SK-N-SH (cell line): ENCODE measurements at regions not wholly inside any gene's neighbourhood (a gene's known extent, or its start where the extent isn't known, plus 50 kb on each side); places are given as distances from the start of the nearest gene placed in this dataset.

Experiments used
- CTCF ChIA-PET: fragments of 300-600, 350-600 bp; formaldehyde crosslinking; extraction: SDS; loops from one replicate; lab custom pipeline; 2021; lab: Yijun Ruan, JAX
- POLR2A ChIA-PET: fragments of 350-600 bp; sonication (Branson Sonifier 250); formaldehyde crosslinking; extraction: SDS; loops from one replicate; lab custom pipeline; 2020; ENCODE audit warnings: antibody characterized with exemption, inconsistent platforms; lab: Yijun Ruan, JAX
- DNase-seq: peaks from one replicate; pipeline ENCODE4 v3.0.0; 2012
- H2AFZ ChIP-seq: fragments of 200-600 bp; sonication (generic); 2 replicates; pipeline ENCODE4 v1.8.1; 2016; ENCODE audit warnings: antibody characterized with exemption, mild to moderate bottlenecking, low read depth
- H3F3A ChIP-seq: fragments of 200-600 bp; sonication (generic); replicated peaks from 2 replicates; pipeline ENCODE3; 2016; ENCODE audit warnings: antibody characterized with exemption, mild to moderate bottlenecking; ENCODE audit not compliant: insufficient read depth
- H3K27ac ChIP-seq, 2 experiments: fragments of 200-500 bp in 1 of 2; fragments of 200-600 bp in 1 of 2; sonication (Bioruptor generic) in 1 of 2; sonication (generic), shearing (Covaris generic) in 1 of 2; 2 replicates each; pipeline versions ENCODE4 v1.5.1 to v1.6.1; 2014 to 2016; ENCODE audit warnings: low read depth in 2 of 2, inconsistent platforms in 1 of 2, low read length in 1 of 2, mild to moderate bottlenecking in 1 of 2, mixed read lengths in 1 of 2
- H3K27me3 ChIP-seq: fragments of 200-600 bp; sonication (generic), shearing (Covaris generic); 2 replicates; pipeline ENCODE4 v1.6.1; 2016; ENCODE audit warnings: mixed run types; ENCODE audit not compliant: insufficient read depth
- H3K36me3 ChIP-seq, 2 experiments: fragments of 200-500 bp in 1 of 2; fragments of 200-600 bp in 1 of 2; sonication (Bioruptor generic) in 1 of 2; sonication (generic) in 1 of 2; replicated peaks in 1 of 2; 2 replicates each; pipeline versions ENCODE3 to v1.5.1; 2014 to 2016; ENCODE audit warnings: low read length in 1 of 2, mild to moderate bottlenecking in 1 of 2; ENCODE audit not compliant: insufficient read depth in 2 of 2, control insufficient read depth in 1 of 2
- H3K4me1 ChIP-seq, 2 experiments: fragments of 200-500 bp in 1 of 2; fragments of 200-600 bp in 1 of 2; sonication (Bioruptor generic) in 1 of 2; sonication (generic), shearing (Covaris generic) in 1 of 2; 2 replicates each; pipeline versions ENCODE4 v1.5.1 to v1.6.1; 2014 to 2016; ENCODE audit warnings: low read depth in 1 of 2, low read length in 1 of 2, mixed run types in 1 of 2; ENCODE audit not compliant: insufficient read depth in 2 of 2, control insufficient read depth in 1 of 2
- H3K4me2 ChIP-seq: fragments of 200-600 bp; sonication (generic), shearing (Covaris generic); 2 replicates; pipeline ENCODE4 v1.6.1; 2017; ENCODE audit warnings: mixed run types
- H3K4me3 ChIP-seq, 2 experiments: fragments of 200-500 bp in 1 of 2; fragments of 200-600 bp in 1 of 2; sonication (Bioruptor generic) in 1 of 2; sonication (generic), shearing (Covaris generic) in 1 of 2; 2 replicates each; pipeline versions ENCODE4 v1.5.1 to v1.8.1; 2014 to 2016; ENCODE audit warnings: low read depth in 2 of 2, inconsistent platforms in 1 of 2, low read length in 1 of 2, mild to moderate bottlenecking in 1 of 2, mixed read lengths in 1 of 2, moderate library complexity in 1 of 2
- H3K79me2 ChIP-seq: fragments of 200-600 bp; sonication (generic); 2 replicates; pipeline ENCODE4 v1.8.1; 2017; ENCODE audit warnings: mild to moderate bottlenecking; ENCODE audit not compliant: insufficient read depth
- H3K9ac ChIP-seq: fragments of 200-600 bp; sonication (generic); 2 replicates; pipeline ENCODE4 v1.6.1; 2017; ENCODE audit warnings: mixed run types
- H3K9me2 ChIP-seq: fragments of 200-600 bp; sonication (generic); 2 replicates; pipeline ENCODE4 v1.6.1; 2017; ENCODE audit warnings: mixed run types
- H3K9me3 ChIP-seq: fragments of 200-600 bp; sonication (generic); 2 replicates; pipeline ENCODE4 v1.6.1; 2017; ENCODE audit warnings: mixed run types, mild to moderate bottlenecking, moderate library complexity
- H4K20me1 ChIP-seq: fragments of 200-600 bp; sonication (generic); 2 replicates; pipeline ENCODE4 v1.6.1; 2017; ENCODE audit warnings: mild to moderate bottlenecking, mixed run types; ENCODE audit not compliant: insufficient read depth
- CHD2 ChIP-seq: fragments of 150-350 bp; IDR thresholded peaks from 2 replicates; pipeline ENCODE4 v1.6.1; 2018; ENCODE audit warnings: low read length; ENCODE audit not compliant: partially characterized antibody
- ELF1 ChIP-seq: IDR thresholded peaks from 2 replicates; pipeline ENCODE4 v1.4.0; 2012
- EP300 ChIP-seq, 2 experiments: IDR thresholded peaks; 2 replicates each; pipeline versions ENCODE4 v1.4.0 to v1.6.1; 2012; ENCODE audit warnings: borderline replicate concordance in 1 of 2, low read depth in 1 of 2, low read length in 1 of 2
- EZH2phosphoT487 ChIP-seq: fragments of 200-600 bp; sonication (generic); IDR thresholded peaks from 2 replicates; pipeline ENCODE4 v1.6.1; 2017; ENCODE audit warnings: low read depth, mixed run types, mild to moderate bottlenecking, antibody characterized with exemption, moderate library complexity, borderline replicate concordance
- FOXJ3 ChIP-seq: sonication (generic); formaldehyde crosslinking; IDR thresholded peaks from 2 replicates; pipeline ENCODE4 v1.5.1; 2020; ENCODE audit warnings: mild to moderate bottlenecking, missing genetic modification reagents
- FOXM1 ChIP-seq: IDR thresholded peaks from 2 replicates; pipeline ENCODE4 v1.4.0; 2012; ENCODE audit warnings: low read depth, mild to moderate bottlenecking
- GABPA ChIP-seq: IDR thresholded peaks from 2 replicates; pipeline ENCODE4 v1.4.0; 2012; ENCODE audit warnings: low read depth, mild to moderate bottlenecking
- GATA2 ChIP-seq: sonication (generic); formaldehyde crosslinking; IDR thresholded peaks from 2 replicates; pipeline ENCODE4 v1.5.0; 2020; ENCODE audit warnings: mild to moderate bottlenecking, missing genetic modification reagents
- MEF2A ChIP-seq: IDR thresholded peaks from 2 replicates; pipeline ENCODE4 v1.4.0; 2012; ENCODE audit warnings: low read depth, borderline replicate concordance
- NFIC ChIP-seq: IDR thresholded peaks from 2 replicates; pipeline ENCODE4 v1.4.0; 2012; ENCODE audit warnings: borderline replicate concordance
- NRF1 ChIP-seq: IDR thresholded peaks from 2 replicates; pipeline ENCODE4 v1.6.1; 2012; ENCODE audit warnings: low read depth, mild to moderate bottlenecking, low read length
- POLR2AphosphoS5 ChIP-seq: IDR thresholded peaks from 2 replicates; pipeline ENCODE4 v1.6.1; 2012; ENCODE audit warnings: low read depth, low read length
- RCOR1 ChIP-seq: fragments of 150-350 bp; IDR thresholded peaks from 2 replicates; pipeline ENCODE4 v1.6.1; 2017; ENCODE audit warnings: antibody characterized with exemption, low read length
- SIN3A ChIP-seq: IDR thresholded peaks from 2 replicates; pipeline ENCODE4 v1.6.1; 2012; ENCODE audit warnings: low read depth, mild to moderate bottlenecking, low read length, moderate library complexity, borderline replicate concordance
- TAF1 ChIP-seq: IDR thresholded peaks from 2 replicates; pipeline ENCODE4 v1.6.1; 2012; ENCODE audit warnings: low read depth, mild to moderate bottlenecking, low read length, moderate library complexity, borderline replicate concordance
- YY1 ChIP-seq: IDR thresholded peaks from 2 replicates; pipeline ENCODE4 v1.4.0; 2012; ENCODE audit warnings: low read depth, mild to moderate bottlenecking
- WGBS: methylation state at CpG from one replicate; pipeline ENCODE4 v1.1.6; 2017; ENCODE audit warnings: low lambda C conversion rate; 5-methylcytosine and 5-hydroxymethylcytosine counted together
- TF ChIP-seq, protein P1 (sequence below): fragments of 200-600 bp; sonication (generic); IDR thresholded peaks from 2 replicates; pipeline ENCODE4 v1.6.1; 2017; ENCODE audit warnings: antibody characterized with exemption, mild to moderate bottlenecking, moderate library complexity
- TF ChIP-seq, protein P2 (sequence below): IDR thresholded peaks from 2 replicates; pipeline ENCODE4 v1.4.0; 2012; ENCODE audit warnings: low read depth, borderline replicate concordance
- TF ChIP-seq, protein P3 (sequence below): fragments of 150-350 bp; IDR thresholded peaks from 2 replicates; pipeline ENCODE4 v1.6.1; 2017; ENCODE audit warnings: antibody characterized with exemption, low read length, low read depth, borderline replicate concordance
- TF ChIP-seq, protein P4 (sequence below): IDR thresholded peaks from 2 replicates; pipeline ENCODE4 v1.6.1; 2012; ENCODE audit warnings: mild to moderate bottlenecking, low read depth, low read length, moderate library complexity

DNA sequence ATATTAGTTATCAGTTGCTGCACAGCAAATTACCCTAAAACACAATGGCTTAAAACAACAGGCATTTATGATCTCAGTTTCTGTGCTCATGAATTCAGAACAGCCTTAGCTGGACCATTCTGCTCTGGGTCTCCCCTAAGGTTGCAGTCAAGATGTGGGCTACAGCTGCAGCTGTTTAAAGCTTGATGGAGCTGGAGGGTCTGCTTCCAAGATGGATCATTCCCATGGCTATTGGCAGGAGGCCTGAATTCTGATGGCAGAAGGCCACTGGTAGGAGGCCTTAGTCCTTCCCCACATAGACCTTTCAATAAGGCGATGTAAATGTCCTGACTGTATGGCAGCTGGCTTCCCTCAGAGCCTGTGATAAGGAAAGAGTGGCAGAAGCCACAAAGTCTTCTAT, 118.6 kb upstream of the SERPINE2 start:
- CTCF ChIA-PET = no interaction called here
- Histone ChIP-seq H3K4me2 (no peak overlapping the region), H4K20me1 (no peaks in the 10 kb centered on the region), H3K4me1 (peaks cover 4 to 26% of the 10 kb centered on the region in 2 experiments; a peak in 3 of 4 replicates), H3K27ac (no peak overlapping the region), H3F3A (peaks cover 4% of the 10 kb centered on the region), H3K9ac (no peak overlapping the region), H3K9me3 (no peaks in the 10 kb centered on the region), H3K79me2 (no peaks in the 10 kb centered on the region), H3K9me2 (no peaks in the 10 kb centered on the region), H2AFZ (no peak overlapping the region), H3K4me3 (no peak overlapping the region), H3K36me3 (no peaks in the 10 kb centered on the region), H3K27me3 (no peaks in the 10 kb centered on the region)
- POLR2A ChIA-PET = no interaction called here
- WGBS = 83% methylated on average over 1 of the region's 1 CpG
- no peak for DNase-seq
- TF ChIP-seq TAF1 (no peak), YY1 (no peak), EZH2phosphoT487 (no peak), NFIC (no peak), FOXM1 (no peak), GABPA (no peak), RCOR1 (no peak), FOXJ3 (CRISPR knock-in tag) (no peak), ELF1 (no peak), NRF1 (no peak), POLR2AphosphoS5 (no peak), GATA2 (CRISPR knock-in tag) (no peak), MEF2A (no peak), SIN3A (no peak), EP300 (IDR thresholded peaks at IDR 0.05; ENCODE audit: borderline replicate concordance in 1 of 2, low read depth in 1 of 2, low read length in 1 of 2) (no peak), CHD2 (no peak)
- TF ChIP-seq, protein P1, sequence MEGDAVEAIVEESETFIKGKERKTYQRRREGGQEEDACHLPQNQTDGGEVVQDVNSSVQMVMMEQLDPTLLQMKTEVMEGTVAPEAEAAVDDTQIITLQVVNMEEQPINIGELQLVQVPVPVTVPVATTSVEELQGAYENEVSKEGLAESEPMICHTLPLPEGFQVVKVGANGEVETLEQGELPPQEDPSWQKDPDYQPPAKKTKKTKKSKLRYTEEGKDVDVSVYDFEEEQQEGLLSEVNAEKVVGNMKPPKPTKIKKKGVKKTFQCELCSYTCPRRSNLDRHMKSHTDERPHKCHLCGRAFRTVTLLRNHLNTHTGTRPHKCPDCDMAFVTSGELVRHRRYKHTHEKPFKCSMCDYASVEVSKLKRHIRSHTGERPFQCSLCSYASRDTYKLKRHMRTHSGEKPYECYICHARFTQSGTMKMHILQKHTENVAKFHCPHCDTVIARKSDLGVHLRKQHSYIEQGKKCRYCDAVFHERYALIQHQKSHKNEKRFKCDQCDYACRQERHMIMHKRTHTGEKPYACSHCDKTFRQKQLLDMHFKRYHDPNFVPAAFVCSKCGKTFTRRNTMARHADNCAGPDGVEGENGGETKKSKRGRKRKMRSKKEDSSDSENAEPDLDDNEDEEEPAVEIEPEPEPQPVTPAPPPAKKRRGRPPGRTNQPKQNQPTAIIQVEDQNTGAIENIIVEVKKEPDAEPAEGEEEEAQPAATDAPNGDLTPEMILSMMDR = no peak
- TF ChIP-seq, protein P2, sequence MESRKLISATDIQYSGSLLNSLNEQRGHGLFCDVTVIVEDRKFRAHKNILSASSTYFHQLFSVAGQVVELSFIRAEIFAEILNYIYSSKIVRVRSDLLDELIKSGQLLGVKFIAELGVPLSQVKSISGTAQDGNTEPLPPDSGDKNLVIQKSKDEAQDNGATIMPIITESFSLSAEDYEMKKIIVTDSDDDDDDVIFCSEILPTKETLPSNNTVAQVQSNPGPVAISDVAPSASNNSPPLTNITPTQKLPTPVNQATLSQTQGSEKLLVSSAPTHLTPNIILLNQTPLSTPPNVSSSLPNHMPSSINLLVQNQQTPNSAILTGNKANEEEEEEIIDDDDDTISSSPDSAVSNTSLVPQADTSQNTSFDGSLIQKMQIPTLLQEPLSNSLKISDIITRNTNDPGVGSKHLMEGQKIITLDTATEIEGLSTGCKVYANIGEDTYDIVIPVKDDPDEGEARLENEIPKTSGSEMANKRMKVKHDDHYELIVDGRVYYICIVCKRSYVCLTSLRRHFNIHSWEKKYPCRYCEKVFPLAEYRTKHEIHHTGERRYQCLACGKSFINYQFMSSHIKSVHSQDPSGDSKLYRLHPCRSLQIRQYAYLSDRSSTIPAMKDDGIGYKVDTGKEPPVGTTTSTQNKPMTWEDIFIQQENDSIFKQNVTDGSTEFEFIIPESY = no peak
- TF ChIP-seq, protein P3, sequence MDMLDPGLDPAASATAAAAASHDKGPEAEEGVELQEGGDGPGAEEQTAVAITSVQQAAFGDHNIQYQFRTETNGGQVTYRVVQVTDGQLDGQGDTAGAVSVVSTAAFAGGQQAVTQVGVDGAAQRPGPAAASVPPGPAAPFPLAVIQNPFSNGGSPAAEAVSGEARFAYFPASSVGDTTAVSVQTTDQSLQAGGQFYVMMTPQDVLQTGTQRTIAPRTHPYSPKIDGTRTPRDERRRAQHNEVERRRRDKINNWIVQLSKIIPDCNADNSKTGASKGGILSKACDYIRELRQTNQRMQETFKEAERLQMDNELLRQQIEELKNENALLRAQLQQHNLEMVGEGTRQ = no peak
- TF ChIP-seq, protein P4, sequence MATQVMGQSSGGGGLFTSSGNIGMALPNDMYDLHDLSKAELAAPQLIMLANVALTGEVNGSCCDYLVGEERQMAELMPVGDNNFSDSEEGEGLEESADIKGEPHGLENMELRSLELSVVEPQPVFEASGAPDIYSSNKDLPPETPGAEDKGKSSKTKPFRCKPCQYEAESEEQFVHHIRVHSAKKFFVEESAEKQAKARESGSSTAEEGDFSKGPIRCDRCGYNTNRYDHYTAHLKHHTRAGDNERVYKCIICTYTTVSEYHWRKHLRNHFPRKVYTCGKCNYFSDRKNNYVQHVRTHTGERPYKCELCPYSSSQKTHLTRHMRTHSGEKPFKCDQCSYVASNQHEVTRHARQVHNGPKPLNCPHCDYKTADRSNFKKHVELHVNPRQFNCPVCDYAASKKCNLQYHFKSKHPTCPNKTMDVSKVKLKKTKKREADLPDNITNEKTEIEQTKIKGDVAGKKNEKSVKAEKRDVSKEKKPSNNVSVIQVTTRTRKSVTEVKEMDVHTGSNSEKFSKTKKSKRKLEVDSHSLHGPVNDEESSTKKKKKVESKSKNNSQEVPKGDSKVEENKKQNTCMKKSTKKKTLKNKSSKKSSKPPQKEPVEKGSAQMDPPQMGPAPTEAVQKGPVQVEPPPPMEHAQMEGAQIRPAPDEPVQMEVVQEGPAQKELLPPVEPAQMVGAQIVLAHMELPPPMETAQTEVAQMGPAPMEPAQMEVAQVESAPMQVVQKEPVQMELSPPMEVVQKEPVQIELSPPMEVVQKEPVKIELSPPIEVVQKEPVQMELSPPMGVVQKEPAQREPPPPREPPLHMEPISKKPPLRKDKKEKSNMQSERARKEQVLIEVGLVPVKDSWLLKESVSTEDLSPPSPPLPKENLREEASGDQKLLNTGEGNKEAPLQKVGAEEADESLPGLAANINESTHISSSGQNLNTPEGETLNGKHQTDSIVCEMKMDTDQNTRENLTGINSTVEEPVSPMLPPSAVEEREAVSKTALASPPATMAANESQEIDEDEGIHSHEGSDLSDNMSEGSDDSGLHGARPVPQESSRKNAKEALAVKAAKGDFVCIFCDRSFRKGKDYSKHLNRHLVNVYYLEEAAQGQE = no peak
- TF ChIP-seq, all 33 proteins: peak for 0
